ENCODE measurements at regions not wholly inside any gene's neighbourhood (a gene's known extent, or its start where the extent isn't known, plus 50 kb on each side); places are given as distances from the start of the nearest gene placed in this dataset.
"Not testable (repeated sequence)": the region's sequence is repeated elsewhere in the genome, so short reads cannot be mapped to it uniquely, and the experiment has no call there.

- Histone ChIP-seq H3K36me3 (ENCODE audit: control insufficient read depth, insufficient read depth, low read length) (no peaks in the 10 kb centered on the region), H3K4me1 (ENCODE audit: control insufficient read depth, insufficient read depth, low read length) (no peaks in the 10 kb centered on the region), H3K27ac (ENCODE audit: insufficient read depth, low read depth, low read length, poor library complexity, severe bottlenecking) (no peak overlapping the region), H3K9me3 (ENCODE audit: control insufficient read depth, low read length) (no peaks in the 10 kb centered on the region), H3K27me3 (ENCODE audit: control insufficient read depth, insufficient read depth, low read length, poor library complexity, severe bottlenecking) (no peaks in the 10 kb centered on the region), H3K4me3 (ENCODE audit: insufficient read depth, low read depth, low read length) (no peak overlapping the region)
- WGBS, 2 experiments: 84 to 98% methylated on average over 2 to 3 of the region's 3 CpGs
Measured at GRCh38 chr11:38839071-38839470, 2241.0 kb upstream of the RAG2 start.

- Histone ChIP-seq H3K27ac (ENCODE audit: insufficient read depth, low read depth, low read length, poor library complexity, severe bottlenecking) (no peak overlapping the region), H3K36me3 (ENCODE audit: control insufficient read depth, insufficient read depth, low read length) (no peaks in the 10 kb centered on the region), H3K4me3 (ENCODE audit: insufficient read depth, low read depth, low read length) (no peak overlapping the region), H3K27me3 (ENCODE audit: control insufficient read depth, insufficient read depth, low read length, poor library complexity, severe bottlenecking) (no peaks in the 10 kb centered on the region), H3K4me1 (ENCODE audit: control insufficient read depth, insufficient read depth, low read length) (no peaks in the 10 kb centered on the region), H3K9me3 (ENCODE audit: control insufficient read depth, low read length) (no peaks in the 10 kb centered on the region)
- WGBS, 2 experiments: 87 to 88% methylated on average over 4 of the region's 4 CpGs
Measured at GRCh38 chr11:38835966-38836365, 2237.9 kb upstream of the RAG2 start.

GRCh38 chr11:38824573-38824972, 2226.5 kb upstream of the RAG2 start:
- Histone ChIP-seq H3K4me3 (ENCODE audit: insufficient read depth, low read depth, low read length) (no peak overlapping the region), H3K36me3 (ENCODE audit: control insufficient read depth, insufficient read depth, low read length) (no peaks in the 10 kb centered on the region), H3K27me3 (ENCODE audit: control insufficient read depth, insufficient read depth, low read length, poor library complexity, severe bottlenecking) (no peaks in the 10 kb centered on the region), H3K4me1 (ENCODE audit: control insufficient read depth, insufficient read depth, low read length) (no peaks in the 10 kb centered on the region), H3K27ac (ENCODE audit: insufficient read depth, low read depth, low read length, poor library complexity, severe bottlenecking) (no peak overlapping the region), H3K9me3 (ENCODE audit: control insufficient read depth, low read length) (no peaks in the 10 kb centered on the region)
- 74 to 79% methylated on average over 3 of the region's 3 CpGs for WGBS, 2 experiments

GRCh38 chr11:38821786-38822185, 2223.8 kb upstream of the RAG2 start:
- H3K4me3 ChIP-seq (ENCODE audit: insufficient read depth, low read depth, low read length); H3K36me3 ChIP-seq (ENCODE audit: control insufficient read depth, insufficient read depth, low read length); H3K27ac ChIP-seq (ENCODE audit: insufficient read depth, low read depth, low read length, poor library complexity, severe bottlenecking); H3K9me3 ChIP-seq (ENCODE audit: control insufficient read depth, low read length); H3K4me1 ChIP-seq (ENCODE audit: control insufficient read depth, insufficient read depth, low read length); H3K27me3 ChIP-seq (ENCODE audit: control insufficient read depth, insufficient read depth, low read length, poor library complexity, severe bottlenecking): not testable (repeated sequence)
- WGBS, 2 experiments: 93 to 95% methylated on average over 9 of the region's 9 CpGs

- no peaks in the 10 kb centered on the region for H3K27me3 ChIP-seq (ENCODE audit: control insufficient read depth, insufficient read depth, low read length, poor library complexity, severe bottlenecking)
- no peaks in the 10 kb centered on the region for H3K9me3 ChIP-seq (ENCODE audit: control insufficient read depth, low read length)
- H3K27ac ChIP-seq (ENCODE audit: insufficient read depth, low read depth, low read length, poor library complexity, severe bottlenecking): no peak overlapping the region
- H3K36me3 ChIP-seq (ENCODE audit: control insufficient read depth, insufficient read depth, low read length): no peaks in the 10 kb centered on the region
- H3K4me3 ChIP-seq (ENCODE audit: insufficient read depth, low read depth, low read length): no peak overlapping the region
- WGBS, 2 experiments: 91 to 100% methylated on average over 1 of the region's 1 CpG
- no peaks in the 10 kb centered on the region for H3K4me1 ChIP-seq (ENCODE audit: control insufficient read depth, insufficient read depth, low read length)
Measured at GRCh38 chr11:38819981-38820380, 2221.9 kb upstream of the RAG2 start.

GRCh38 chr11:38818720-38819119, 2220.7 kb upstream of the RAG2 start:
- no peaks in the 10 kb centered on the region for H3K27me3 ChIP-seq (ENCODE audit: control insufficient read depth, insufficient read depth, low read length, poor library complexity, severe bottlenecking)
- no peaks in the 10 kb centered on the region for H3K4me1 ChIP-seq (ENCODE audit: control insufficient read depth, insufficient read depth, low read length)
- no peaks in the 10 kb centered on the region for H3K36me3 ChIP-seq (ENCODE audit: control insufficient read depth, insufficient read depth, low read length)
- no peak overlapping the region for H3K4me3 ChIP-seq (ENCODE audit: insufficient read depth, low read depth, low read length)
- H3K27ac ChIP-seq (ENCODE audit: insufficient read depth, low read depth, low read length, poor library complexity, severe bottlenecking): no peak overlapping the region
- H3K9me3 ChIP-seq (ENCODE audit: control insufficient read depth, low read length): no peaks in the 10 kb centered on the region

- 95 to 100% methylated on average over 4 of the region's 4 CpGs for WGBS, 2 experiments
- no peaks in the 10 kb centered on the region for H3K4me1 ChIP-seq (ENCODE audit: control insufficient read depth, insufficient read depth, low read length)
- H3K9me3 ChIP-seq (ENCODE audit: control insufficient read depth, low read length): no peaks in the 10 kb centered on the region
- H3K4me3 ChIP-seq (ENCODE audit: insufficient read depth, low read depth, low read length): no peak overlapping the region
- no peaks in the 10 kb centered on the region for H3K36me3 ChIP-seq (ENCODE audit: control insufficient read depth, insufficient read depth, low read length)
- no peaks in the 10 kb centered on the region for H3K27me3 ChIP-seq (ENCODE audit: control insufficient read depth, insufficient read depth, low read length, poor library complexity, severe bottlenecking)
- no peak overlapping the region for H3K27ac ChIP-seq (ENCODE audit: insufficient read depth, low read depth, low read length, poor library complexity, severe bottlenecking)
Measured at GRCh38 chr11:38814670-38815069, 2216.6 kb upstream of the RAG2 start.

GRCh38 chr11:38809521-38809920, 2211.5 kb upstream of the RAG2 start:
- no peak overlapping the region for H3K27ac ChIP-seq (ENCODE audit: insufficient read depth, low read depth, low read length, poor library complexity, severe bottlenecking)
- no peaks in the 10 kb centered on the region for H3K36me3 ChIP-seq (ENCODE audit: control insufficient read depth, insufficient read depth, low read length)
- H3K4me3 ChIP-seq (ENCODE audit: insufficient read depth, low read depth, low read length): no peak overlapping the region
- H3K9me3 ChIP-seq (ENCODE audit: control insufficient read depth, low read length): no peaks in the 10 kb centered on the region
- WGBS, 2 experiments: 89 to 91% methylated on average over 4 of the region's 4 CpGs
- H3K27me3 ChIP-seq (ENCODE audit: control insufficient read depth, insufficient read depth, low read length, poor library complexity, severe bottlenecking): no peaks in the 10 kb centered on the region
- H3K4me1 ChIP-seq (ENCODE audit: control insufficient read depth, insufficient read depth, low read length): no peaks in the 10 kb centered on the region

GRCh38 chr11:38796281-38796680, 2198.2 kb upstream of the RAG2 start:
- Histone ChIP-seq H3K36me3 (ENCODE audit: control insufficient read depth, insufficient read depth, low read length) (no peaks in the 10 kb centered on the region), H3K27me3 (ENCODE audit: control insufficient read depth, insufficient read depth, low read length, poor library complexity, severe bottlenecking) (no peaks in the 10 kb centered on the region), H3K4me3 (ENCODE audit: insufficient read depth, low read depth, low read length) (no peak overlapping the region), H3K9me3 (ENCODE audit: control insufficient read depth, low read length) (no peaks in the 10 kb centered on the region), H3K27ac (ENCODE audit: insufficient read depth, low read depth, low read length, poor library complexity, severe bottlenecking) (no peak overlapping the region), H3K4me1 (ENCODE audit: control insufficient read depth, insufficient read depth, low read length) (no peaks in the 10 kb centered on the region)
- WGBS, 2 experiments: 94 to 96% methylated on average over 1 of the region's 1 CpG

GRCh38 chr11:38795027-38795426, 2197.0 kb upstream of the RAG2 start:
- Histone ChIP-seq H3K9me3 (ENCODE audit: control insufficient read depth, low read length) (no peaks in the 10 kb centered on the region), H3K36me3 (ENCODE audit: control insufficient read depth, insufficient read depth, low read length) (no peaks in the 10 kb centered on the region), H3K27me3 (ENCODE audit: control insufficient read depth, insufficient read depth, low read length, poor library complexity, severe bottlenecking) (no peaks in the 10 kb centered on the region), H3K4me3 (ENCODE audit: insufficient read depth, low read depth, low read length) (no peak overlapping the region), H3K4me1 (ENCODE audit: control insufficient read depth, insufficient read depth, low read length) (no peaks in the 10 kb centered on the region), H3K27ac (ENCODE audit: insufficient read depth, low read depth, low read length, poor library complexity, severe bottlenecking) (no peak overlapping the region)
- 86% methylated on average over 2 of the region's 2 CpGs; no CpG with 5 or more reads in 1 of the 2 experiments for WGBS, 2 experiments

- no peaks in the 10 kb centered on the region for H3K27me3 ChIP-seq (ENCODE audit: control insufficient read depth, insufficient read depth, low read length, poor library complexity, severe bottlenecking)
- WGBS, 2 experiments: 47 to 74% methylated on average over 2 to 3 of the region's 4 CpGs
- H3K4me1 ChIP-seq (ENCODE audit: control insufficient read depth, insufficient read depth, low read length): no peaks in the 10 kb centered on the region
- H3K27ac ChIP-seq (ENCODE audit: insufficient read depth, low read depth, low read length, poor library complexity, severe bottlenecking): no peak overlapping the region
- no peaks in the 10 kb centered on the region for H3K36me3 ChIP-seq (ENCODE audit: control insufficient read depth, insufficient read depth, low read length)
- H3K9me3 ChIP-seq (ENCODE audit: control insufficient read depth, low read length): no peaks in the 10 kb centered on the region
- H3K4me3 ChIP-seq (ENCODE audit: insufficient read depth, low read depth, low read length): no peak overlapping the region
Measured at GRCh38 chr11:38791346-38791961, 2193.4 kb upstream of the RAG2 start.
